Lower leg skin (tissue), 3 donors: ENCODE measurements at regions not wholly inside any gene's neighbourhood (a gene's known extent, or its start where the extent isn't known, plus 50 kb on each side); places are given as distances from the start of the nearest gene placed in this dataset.

Experiments
- POLR2A ChIP-seq, 2 donors: fragments of 450-650 bp; IDR thresholded peaks; one replicate each; pipeline ENCODE4 v1.6.1; 2016 to 2017; ENCODE audit warnings: antibody characterized with exemption in 2 of 2, mild to moderate bottlenecking in 1 of 2, moderate library complexity in 1 of 2
- TF ChIP-seq, protein P1 (sequence below), 3 donors: fragments of 450-650 bp; IDR thresholded peaks; one replicate each; pipeline ENCODE4 v1.5.1; 2016; ENCODE audit warnings: antibody characterized with exemption in 3 of 3, mild to moderate bottlenecking in 3 of 3, moderate library complexity in 2 of 3

DNA sequence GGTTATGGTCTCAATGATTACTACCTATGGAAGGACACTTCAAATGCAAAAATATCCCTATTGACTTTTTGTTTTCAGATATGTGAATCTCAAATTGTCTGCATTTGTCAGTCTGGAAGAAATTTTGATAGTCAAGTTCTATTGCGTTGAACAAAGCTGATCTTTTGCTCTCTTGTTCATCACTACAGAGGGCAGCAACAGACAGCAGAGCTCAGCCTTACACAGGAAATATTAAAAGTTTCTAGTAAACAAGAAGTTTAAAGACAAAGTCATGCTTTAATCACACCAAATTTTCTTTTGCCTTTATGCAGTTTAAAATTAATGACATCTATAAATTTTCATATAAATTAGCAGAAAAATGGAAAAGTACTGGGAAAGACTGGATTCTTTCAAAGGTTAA is 617.5 kb downstream of the NR4A2 start:
- TF ChIP-seq POLR2A (IDR thresholded peaks at IDR 0.05), result no peak
- TF ChIP-seq, protein P1, sequence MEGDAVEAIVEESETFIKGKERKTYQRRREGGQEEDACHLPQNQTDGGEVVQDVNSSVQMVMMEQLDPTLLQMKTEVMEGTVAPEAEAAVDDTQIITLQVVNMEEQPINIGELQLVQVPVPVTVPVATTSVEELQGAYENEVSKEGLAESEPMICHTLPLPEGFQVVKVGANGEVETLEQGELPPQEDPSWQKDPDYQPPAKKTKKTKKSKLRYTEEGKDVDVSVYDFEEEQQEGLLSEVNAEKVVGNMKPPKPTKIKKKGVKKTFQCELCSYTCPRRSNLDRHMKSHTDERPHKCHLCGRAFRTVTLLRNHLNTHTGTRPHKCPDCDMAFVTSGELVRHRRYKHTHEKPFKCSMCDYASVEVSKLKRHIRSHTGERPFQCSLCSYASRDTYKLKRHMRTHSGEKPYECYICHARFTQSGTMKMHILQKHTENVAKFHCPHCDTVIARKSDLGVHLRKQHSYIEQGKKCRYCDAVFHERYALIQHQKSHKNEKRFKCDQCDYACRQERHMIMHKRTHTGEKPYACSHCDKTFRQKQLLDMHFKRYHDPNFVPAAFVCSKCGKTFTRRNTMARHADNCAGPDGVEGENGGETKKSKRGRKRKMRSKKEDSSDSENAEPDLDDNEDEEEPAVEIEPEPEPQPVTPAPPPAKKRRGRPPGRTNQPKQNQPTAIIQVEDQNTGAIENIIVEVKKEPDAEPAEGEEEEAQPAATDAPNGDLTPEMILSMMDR (IDR thresholded peaks at IDR 0.05), result no peak
